ENCODE measurements at regions not wholly inside any gene's neighbourhood (a gene's known extent, or its start where the extent isn't known, plus 50 kb on each side); places are given as distances from the start of the nearest gene placed in this dataset.
A peak's percentile ranks its signal among the peaks of the same experiment; 100 is the strongest.

DNA sequence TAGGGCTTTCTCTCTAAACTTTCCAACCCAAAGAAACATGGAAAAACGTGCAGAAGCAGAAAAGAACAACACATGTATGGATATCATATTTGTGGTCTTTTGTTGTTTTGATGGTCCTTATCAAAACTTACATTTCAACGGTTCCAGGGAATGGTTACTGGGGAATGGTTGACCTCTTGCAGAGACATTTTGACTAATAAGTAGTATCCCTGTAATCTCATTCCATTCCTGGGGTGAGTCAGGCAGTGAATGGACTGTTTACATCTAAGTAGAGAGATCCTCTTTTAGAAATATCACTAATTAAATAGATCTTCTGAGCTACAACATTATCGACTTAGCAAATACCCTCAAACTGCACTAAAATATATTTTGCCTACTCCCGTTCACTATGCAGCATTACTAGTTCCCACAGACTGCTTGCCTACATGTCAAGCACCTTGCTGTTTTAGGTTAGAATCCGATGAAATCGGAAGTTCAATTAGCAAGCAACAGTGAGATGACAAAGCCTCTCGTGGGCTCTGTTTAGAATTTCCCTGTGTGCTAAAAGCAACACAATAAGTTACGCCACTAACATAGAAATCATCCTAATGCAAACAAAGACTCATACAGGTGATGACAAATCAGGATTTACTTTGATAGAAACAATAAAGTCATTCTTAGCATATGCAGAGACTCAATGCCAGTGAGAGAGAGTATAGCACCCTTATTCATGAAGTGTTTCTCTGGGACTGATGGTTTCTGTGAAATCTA, 797.7 kb upstream of the ARGLU1 start:
- no peak for DNase-seq

DNA sequence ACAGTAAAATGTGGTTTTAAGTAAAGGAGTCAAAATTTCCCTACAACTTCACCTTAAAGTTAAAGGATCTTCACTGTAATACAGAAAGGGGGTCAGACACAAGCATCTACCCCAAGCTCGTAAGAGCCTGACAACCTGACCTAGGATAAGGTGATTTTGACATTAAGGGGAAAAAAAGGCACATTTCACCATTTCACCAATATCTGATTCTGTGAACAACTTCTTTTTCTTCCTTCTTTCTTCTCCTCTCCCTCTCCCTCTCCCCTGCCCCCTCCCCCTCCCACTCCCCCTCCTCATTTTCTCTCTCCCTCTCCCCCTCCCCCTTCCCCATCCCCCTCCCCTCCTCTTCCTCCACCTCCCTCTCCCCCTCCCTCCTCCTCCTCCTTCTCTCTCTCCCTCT, 796.7 kb upstream of the ARGLU1 start:
- no peak for DNase-seq

DNA sequence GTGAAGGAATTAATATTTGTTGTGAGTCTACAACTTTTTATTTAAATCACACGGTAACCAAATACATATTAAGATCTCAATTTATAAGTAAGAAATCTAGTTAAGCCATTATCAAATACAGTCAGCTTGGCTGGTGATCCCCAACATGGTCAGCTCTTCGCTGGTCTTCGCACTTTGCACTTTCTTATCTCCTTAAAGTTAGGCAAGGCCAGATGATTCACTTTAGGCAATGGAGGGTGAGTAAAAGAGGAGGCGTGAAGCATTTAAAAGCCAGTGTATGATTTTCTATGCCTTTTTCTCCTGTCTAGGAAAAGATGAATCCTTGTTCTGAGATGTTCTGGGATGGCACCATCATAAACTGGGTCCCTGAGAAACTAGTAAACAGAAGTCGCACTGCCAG, 793.7 kb upstream of the ARGLU1 start:
- no peak for DNase-seq

DNA sequence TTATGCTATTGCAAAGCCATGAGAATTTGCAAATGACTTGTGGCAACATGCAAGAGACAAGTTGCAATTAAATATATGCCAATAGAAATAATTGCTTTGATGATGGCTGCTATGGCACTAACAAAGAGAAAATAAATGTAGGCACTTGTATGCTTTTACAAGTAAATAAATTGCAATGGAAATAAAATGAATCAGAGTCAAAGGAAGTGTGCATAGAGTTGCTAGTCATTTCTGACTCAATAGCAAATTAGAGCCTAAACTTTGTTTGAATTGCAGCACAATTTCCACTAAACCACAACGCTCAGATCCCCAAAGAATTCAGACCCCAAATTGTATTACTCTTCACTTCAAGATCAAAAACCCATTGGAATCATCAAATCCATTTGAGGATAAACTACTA, 792.1 kb upstream of the ARGLU1 start:
- DNase-seq, result peak; percentile 51

- no peak for DNase-seq
Measured at GRCh38 chr13:107358866-107359265, 790.9 kb upstream of the ARGLU1 start.

DNA sequence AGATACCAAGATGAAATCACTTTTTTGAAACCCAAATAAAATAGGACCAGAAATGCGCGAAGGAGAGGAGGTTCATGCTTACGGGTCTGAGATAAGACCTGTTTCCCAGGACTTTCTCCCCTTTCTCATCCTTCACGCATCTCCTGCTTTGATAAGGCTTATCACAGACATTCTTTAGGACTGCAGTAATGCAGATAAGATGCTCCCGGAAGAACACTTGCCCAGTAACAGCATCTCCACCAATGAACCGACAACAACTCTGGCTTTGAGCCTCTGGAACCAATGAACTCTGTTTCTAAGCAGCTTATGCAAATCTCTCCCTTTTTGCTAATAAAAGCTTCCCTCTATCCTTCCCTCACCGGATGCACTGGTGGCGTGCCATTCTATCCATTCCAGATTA, 783.4 kb upstream of the ARGLU1 start:
- DNase-seq, result no peak

GRCh38 chr13:107348925-107349324, 781.0 kb upstream of the ARGLU1 start:
- no peak for DNase-seq

GRCh38 chr13:107348471-107348870, 780.5 kb upstream of the ARGLU1 start:
- DNase-seq, result no peak

DNA sequence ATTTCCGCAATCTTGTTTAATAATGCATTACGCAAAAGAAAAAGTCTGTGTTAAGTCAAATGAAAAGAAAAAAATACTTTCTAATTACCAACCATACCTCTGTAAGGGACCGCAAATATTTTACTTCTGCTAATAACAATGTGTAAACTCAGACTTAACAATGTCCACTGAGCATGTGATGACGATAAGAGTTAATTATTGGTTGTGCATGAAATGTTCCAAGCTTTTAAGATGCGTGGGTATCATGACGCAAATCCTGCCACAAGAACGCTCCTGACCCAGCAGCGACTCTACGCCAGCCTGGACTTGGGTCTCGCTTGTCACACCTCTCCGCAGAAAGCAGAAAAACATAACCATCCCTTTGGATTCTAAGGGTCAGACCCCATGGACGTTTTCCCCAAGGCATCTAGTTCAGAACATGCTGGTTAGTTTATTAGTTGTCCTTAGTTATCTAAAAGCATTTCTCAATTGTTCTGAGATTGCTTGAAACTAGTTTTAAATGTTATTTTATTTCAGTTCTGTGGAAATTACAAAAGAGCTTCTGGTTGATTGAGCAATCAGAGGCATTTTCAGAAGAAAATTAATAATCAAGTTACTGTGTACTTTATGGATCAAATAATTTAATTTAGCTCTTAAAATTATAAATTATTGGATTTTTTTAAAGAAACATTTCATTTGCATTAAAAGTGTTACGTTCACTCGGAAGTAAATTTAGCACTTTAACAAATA, 779.9 kb upstream of the ARGLU1 start:
- DNase-seq, result no peak

DNA sequence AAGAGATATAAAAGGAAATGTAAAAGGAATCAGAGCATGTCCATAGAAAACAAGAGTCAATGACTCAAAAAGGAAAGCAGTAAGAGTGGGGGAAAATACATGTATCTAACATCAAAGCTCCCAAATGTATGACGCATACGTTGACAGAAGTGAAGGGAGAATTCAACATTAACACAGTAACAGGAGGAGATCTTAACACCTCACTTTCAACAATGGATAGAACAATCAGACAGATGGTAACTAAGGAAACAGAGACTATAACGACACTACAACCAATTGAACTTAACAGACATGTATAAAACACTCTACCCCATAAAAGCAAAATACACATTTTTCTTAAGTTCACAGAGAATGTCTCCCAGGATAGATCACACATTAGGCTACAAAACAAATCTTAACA, 774.8 kb upstream of the ARGLU1 start:
- no peak for DNase-seq

DNA sequence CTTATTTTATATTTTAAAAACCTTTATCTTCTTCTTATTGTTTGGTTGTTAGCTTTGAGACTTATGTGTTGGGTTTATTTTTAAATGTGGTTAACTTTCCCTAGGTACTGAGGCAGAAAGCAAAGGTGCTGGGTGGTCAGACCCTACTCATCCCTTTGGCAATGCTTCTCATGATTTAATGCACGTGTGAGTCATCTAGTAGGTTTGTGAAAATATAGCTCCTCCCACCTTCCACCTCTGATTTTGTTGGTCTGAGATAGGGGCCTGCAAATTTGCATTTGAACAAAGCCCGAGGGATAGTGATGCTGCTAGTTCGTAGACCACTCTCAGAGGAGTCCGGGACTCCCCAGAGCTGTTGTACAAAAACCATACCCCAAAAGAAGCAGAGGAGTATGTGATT, 771.3 kb upstream of the ARGLU1 start:
- peak; percentile 4 for DNase-seq

GRCh38 chr13:107332188-107332587, 764.3 kb upstream of the ARGLU1 start:
- no peak for DNase-seq

GRCh38 chr13:107331359-107331758, 763.4 kb upstream of the ARGLU1 start:
- no peak for DNase-seq

GRCh38 chr13:107330484-107330883, 762.5 kb upstream of the ARGLU1 start:
- no peak for DNase-seq

GRCh38 chr13:107329991-107330390, 762.1 kb upstream of the ARGLU1 start:
- no peak for DNase-seq

- DNase-seq, result no peak
Measured at GRCh38 chr13:107324416-107325204, 756.7 kb upstream of the ARGLU1 start.

- DNase-seq, result no peak
Measured at GRCh38 chr13:107322228-107322627, 754.3 kb upstream of the ARGLU1 start.

DNA sequence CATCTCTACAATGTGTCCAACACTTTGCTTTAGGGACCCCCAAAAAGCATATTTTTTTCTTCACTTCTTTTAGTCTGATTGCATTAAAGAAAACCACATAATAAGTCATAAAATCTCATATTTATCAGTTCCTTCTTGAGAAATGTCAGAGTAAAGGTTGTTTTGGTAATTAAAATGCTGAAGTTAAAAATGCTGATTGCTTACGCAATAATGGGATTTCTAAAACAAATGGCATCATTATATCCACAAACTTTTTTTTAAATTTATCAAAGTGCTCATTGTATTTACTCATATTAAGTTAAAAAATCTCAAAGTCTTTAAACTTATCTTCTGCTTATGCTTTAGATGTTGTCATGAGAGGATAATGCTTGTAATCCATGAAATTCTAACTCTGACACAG, 737.2 kb upstream of the ARGLU1 start:
- DNase-seq, result no peak

GRCh38 chr13:107301724-107302374, 733.9 kb upstream of the ARGLU1 start:
- DNase-seq, result peak; percentile 31

- no peak for DNase-seq
Measured at GRCh38 chr13:107299717-107300116, 731.8 kb upstream of the ARGLU1 start.

DNA sequence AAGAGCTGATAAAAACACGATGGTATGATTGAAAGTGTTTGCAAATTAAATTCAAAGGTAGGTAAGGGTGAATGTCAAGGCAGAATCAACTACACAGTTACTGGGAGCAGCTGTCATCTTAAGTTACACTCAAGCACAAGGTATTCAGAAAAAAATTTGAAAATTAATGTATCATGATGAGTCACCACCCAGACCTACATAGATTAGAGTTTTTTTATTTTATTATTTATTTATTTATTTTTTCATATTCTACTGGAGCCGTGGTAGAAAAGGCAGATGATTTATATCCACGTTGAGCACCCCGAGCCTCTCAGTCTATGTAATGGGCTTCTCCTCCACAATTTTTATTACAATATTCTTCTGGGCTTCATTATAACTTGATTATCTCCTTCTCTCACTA, 728.9 kb upstream of the ARGLU1 start:
- no peak for DNase-seq

- DNase-seq, result no peak
Measured at GRCh38 chr13:107295416-107296140, 727.6 kb upstream of the ARGLU1 start.

GRCh38 chr13:107293924-107294323, 726.0 kb upstream of the ARGLU1 start:
- no peak for DNase-seq
